Fibroblast of skin of left quadriceps (primary cell): ENCODE measurements at regions not wholly inside any gene's neighbourhood (a gene's known extent, or its start where the extent isn't known, plus 50 kb on each side); places are given as distances from the start of the nearest gene placed in this dataset.
A peak's percentile ranks its signal among the peaks of the same experiment; 100 is the strongest.

ENCODE experiments used
- DNase-seq, 2 experiments: peaks; one replicate each; pipeline ENCODE4 v3.0.0-alpha.2; 2013; ENCODE audit warnings: low read depth in 2 of 2

DNA sequence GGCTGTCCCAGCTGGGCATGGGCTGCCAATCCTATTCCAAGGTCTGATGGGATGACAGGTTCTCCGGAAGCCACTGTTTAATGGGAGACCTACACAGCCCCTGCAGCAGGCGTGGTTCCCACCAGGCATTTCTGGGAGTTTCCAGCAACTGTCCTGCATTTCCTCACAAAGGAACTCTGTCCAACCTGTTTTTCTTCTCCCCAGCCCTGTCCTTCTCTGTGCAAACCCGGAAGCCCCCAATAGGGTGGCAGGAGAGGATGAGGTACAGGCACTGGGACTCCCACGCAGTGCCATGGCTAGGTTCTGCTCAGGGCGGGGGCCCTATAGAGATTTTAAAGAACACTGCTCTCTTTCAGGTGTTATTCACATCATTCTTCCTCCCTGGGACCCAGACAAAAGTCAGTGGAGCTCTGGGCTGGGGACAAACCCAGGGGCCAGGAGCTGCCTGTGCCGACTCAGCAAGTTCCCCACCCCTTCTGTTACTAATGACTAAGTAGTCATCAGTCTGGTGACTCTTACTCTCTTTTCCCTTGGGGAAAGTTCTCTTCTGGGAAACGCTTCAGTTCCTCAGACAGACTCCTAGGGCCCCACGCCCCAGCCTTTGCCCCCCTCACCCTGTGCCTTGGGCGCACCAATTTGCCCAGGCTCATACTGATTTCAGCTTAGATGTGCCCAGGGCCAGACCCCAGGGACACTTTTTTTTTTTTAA, 97.7 kb downstream of the CD47 start:
- no peak for DNase-seq

DNA sequence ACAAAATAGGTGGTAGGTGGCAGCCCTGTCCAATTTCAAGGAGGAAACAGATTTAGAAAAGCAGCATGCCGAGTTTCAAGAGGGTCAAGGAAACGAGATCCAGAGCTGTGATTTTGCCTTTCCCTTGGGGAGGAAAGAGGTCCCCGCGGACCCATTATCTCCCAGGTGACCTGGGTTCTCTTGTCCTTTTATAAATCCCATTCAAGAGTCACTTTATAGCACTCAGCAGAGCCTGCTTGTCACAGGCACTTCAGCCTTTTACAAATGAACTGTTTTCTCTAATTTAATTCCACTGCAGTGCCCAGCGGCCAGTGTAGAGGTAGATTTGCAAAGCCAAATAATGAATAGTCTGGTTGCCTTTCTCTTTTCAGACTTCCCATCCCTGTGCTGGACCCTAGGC, 99.9 kb downstream of the CD47 start:
- DNase-seq: no peak

DNA sequence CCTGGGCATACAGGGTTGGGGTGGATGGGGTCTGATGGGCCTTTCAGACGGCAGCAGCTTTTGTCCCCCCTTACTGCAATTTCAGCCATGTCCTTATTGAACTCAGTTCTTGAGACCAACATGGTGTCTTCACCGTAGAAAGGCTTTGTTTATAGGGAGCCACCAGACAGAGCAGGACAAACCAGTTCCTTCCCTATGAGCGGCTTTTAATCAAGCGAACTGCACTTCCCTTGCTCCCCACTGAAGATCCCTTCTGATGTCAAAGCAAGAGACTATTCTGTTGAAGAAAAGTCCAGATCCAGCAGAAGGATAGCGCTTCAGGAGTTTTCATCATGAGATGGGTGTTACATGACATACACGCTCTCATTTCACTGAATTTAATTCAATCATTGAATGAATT, 100.4 kb downstream of the CD47 start:
- no peak for DNase-seq

DNA sequence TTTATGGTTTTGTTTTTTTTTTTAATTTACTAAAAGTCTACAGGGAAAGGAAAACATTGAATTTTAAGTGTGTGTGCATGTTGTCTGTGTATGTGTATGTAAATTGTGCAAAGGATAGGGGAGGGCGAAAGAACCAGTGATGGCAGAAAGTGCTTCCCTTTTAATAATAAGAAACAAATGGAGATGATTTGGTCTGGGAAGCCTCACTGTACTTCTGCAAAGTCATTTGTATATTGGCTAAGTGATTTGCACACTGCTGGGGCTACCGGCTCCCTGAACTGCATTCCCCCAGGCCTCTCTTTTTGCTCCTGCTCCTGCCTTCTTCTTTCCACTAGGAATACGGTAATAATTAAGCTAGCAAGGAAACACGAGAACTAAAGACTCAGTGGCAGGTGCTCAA, 101.2 kb downstream of the CD47 start:
- no peak for DNase-seq

DNA sequence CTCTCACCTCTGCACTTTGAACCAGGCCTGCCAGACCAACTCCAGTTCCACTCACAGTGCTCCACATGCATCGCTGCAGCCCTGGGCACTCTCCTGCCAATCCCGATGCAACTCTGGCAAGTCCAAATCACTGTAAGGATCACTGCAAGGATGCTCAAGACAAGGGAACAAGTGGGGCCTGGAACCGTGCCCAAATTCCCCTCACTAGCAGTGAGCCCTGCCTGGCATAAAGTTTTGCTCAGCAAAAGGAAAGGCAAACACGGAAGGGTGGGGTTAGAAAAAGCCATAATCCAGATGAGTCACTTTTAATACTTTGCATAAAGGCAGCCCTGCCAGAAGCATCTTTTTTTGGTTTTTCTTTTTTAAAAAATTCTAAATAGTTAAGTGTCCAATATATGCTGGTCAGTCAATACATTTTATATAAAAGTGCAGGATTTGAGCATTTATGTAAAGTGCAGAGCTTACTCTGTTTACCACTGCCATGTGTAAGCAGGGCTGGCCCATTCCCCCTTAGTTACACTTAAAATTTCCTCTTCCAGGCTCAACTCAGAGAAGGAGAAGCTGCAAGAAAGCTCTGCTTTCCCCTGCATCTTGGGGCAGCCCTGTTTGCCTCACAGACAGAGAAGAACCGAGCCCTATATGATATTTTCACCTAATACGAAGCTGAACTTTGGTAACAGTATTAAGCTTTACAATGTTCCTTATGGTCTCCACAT, 102.2 kb downstream of the CD47 start:
- DNase-seq: peak; percentile 36 to 44

DNA sequence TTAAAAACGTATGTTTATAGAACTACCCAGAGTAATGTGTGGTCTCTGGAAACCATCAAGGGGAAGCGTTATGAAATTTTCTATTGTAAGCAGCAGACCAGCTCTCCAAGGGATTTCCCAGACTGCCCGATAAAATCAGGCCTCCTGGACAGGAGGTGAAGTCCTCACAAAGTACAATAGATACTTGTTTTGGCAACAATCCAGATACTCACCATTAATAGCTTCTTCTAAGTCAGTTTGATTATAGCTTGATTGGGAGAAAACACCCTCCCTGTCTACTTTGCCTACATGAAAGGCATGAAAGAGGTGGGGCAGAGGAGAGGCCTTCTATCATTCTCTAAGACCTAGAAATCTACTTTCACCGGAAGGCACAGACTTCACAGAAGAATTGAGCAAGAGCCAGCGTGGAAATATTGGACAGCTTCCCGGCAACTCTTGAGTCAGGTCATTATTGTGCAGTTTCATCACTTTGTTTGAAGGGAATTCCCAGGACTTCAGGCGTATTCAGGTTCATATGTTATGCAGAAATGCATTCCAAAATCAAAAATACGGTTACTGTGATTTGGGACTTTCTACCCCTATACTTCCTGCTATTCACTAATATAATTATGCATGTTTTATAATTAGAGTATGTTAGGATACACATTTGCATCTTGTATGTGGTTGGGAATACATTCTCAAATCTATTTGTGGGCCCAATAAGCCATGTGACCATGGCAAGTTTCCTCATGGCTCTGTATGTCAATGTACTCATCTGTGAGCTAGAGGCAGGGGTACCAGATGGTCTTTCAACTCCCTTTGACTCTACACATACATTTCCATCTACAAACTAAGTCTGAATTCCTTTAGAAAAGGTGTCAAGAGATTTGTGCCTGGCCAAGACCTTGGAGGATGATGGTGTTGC, 103.5 kb downstream of the CD47 start:
- peak; percentile 95 for DNase-seq

DNA sequence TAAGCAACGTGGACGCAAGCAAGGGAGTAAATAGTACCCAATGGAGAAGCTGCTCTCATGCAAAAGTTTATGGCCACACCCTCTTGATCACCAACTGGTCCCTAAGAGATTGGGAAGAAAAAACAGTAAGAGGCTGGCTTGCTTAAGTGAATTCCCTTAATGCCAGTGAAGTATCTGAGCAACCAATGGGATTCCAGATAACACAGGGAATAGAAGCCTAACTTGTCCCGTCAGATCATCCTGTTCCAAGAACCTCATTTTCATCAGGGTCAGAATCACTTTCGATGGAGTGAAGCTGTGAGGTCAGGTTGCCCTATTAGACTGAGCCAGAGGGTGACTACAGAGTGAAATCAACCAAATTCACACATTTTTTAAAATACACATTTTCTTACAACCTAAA, 104.3 kb downstream of the CD47 start:
- DNase-seq: no peak

DNA sequence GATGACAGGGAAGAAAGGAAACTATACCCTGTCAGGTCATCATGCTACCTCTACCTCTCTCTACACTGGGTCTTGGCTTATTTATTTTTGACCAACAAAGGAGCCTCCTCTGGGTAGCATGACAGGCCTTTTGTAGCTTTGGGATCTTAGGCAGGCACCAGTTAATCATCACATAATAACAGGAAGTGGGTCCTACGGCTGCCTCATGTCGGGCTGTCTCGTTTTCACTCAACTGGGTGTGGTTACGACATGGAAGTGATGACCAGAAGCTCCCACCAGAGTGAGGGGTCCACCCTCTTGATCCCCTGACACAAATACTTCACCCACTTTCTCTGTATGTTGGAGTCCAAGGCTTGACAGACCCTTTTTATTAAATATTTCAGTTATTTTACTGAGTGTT, 105.3 kb downstream of the CD47 start:
- no peak for DNase-seq

DNA sequence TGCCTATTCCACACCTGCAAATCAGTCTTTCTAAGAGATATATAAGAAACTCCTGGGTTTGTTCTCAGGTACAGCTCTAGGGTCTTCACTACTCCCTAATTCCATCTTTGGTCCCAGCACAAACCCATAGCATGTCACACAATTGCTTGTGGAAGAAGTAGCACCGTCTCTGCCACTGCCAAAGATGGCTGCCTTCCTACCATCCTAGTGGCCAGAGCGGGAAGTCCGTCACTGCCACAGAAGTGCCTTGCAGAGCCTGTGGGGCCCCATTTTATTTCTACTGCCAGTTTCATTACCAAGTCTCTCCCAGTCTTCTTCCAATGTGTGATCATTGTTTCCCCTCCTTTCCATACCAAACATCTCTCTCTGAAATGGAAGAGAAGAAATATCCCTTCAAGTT, 107.6 kb downstream of the CD47 start:
- no peak for DNase-seq

DNA sequence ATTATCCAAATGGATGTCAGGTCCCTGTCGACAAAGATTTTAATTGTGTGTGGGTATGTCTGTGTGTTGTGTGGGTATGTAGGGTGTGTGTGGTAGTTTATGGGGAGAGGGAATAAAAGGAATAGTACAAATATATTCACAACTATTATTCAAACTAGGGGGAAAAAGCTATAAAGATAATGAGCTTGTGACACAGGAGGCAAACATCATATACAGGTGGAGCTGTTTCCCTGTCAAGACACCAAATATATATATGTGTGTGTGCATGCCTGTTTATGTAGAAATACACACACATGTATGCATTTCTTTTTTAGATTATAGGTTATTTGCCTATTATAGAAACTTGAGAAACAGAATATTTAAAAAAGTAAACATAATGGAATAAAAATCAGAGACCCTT, 108.7 kb downstream of the CD47 start:
- no peak for DNase-seq

DNA sequence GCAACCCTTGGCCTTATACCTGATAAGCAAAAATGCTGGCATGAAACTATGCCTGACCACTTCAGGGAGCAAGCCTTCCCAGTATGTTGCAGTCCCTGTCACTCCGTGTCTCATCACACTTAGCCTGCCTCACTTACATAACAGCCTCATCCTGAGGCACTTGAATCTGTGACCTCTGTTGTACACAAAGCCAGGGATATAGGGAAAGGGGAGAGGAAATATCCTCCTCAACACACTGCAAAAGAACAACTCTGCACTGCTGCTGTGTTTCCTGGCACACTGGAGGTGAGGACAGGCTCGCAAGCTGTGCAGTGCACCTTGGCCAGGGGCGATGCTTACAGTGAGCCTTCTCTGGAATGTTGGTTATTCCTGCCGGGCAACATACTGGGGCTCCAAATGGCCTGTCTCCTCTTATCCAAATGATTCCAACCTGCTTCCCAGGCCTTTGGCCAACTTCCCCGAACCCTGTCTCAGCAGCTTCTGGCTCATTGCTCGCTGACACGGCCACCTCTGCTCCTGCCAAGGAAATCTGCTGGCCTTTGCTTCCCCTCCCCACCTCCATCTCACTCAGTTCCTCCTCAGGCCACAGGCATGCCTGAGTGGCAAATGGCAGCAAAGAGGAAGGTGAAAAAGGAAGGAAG, 109.2 kb downstream of the CD47 start:
- DNase-seq: no peak

DNA sequence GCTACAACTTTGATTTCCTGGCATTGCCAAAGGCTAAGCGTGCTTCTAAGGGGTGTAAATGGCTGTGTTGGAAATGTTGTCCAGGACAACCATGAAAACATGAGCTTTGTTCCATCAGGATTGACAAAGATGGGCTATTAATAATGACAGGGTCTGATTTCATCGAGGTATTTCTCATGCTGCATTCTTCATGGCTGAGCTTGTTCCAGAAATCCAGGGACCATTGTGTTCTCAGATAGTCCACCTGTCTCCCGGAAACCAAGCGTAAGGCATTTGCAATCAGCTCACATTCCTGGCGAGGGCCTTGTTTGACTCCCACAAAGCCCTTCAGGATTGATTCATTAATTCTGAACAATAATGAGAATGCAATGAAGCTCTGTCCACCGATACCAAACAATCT, 111.3 kb downstream of the CD47 start:
- no peak for DNase-seq

DNA sequence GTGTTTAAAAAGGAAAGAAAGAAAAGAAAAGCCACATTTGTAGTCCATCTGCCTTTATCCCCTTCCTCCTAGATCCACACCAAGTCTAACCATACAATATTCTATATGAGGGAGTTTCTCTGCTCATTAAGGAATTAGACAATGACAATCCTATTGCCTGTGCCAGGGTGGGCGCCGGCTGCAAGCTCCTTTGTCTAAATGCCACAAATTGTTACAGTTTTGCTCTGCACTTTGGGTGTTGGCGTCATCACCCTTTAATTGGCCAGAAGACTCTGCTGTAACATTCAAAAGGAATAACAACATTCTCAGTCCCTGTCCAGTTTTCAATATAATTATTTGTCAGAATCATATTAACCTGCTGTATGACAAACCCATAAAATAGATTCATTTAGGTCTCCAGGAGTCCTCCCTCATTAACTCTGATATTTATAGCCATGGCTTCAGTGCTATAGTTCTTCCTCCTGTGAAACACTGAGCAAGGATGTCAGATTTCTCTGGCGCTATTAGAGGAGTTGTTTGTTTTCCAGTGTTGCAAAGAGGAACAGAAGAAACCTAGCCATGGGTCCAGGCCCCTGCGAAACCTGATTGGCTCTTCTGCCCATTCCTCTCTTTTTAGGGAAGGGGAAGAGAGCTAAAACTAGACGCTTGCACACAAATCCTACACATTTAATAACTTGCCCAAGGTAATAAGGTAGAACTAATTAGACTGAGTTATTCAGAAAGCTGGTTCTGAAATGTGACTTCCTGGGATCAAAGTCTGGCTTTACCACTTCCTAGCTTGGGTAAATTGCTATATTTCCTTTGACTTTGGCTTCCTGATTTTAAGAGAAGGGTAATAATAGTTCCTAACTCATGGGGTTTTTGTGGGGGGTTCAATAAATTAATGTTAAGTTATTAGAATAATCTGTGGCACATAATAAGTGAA, 112.4 kb downstream of the CD47 start:
- no peak for DNase-seq

DNA sequence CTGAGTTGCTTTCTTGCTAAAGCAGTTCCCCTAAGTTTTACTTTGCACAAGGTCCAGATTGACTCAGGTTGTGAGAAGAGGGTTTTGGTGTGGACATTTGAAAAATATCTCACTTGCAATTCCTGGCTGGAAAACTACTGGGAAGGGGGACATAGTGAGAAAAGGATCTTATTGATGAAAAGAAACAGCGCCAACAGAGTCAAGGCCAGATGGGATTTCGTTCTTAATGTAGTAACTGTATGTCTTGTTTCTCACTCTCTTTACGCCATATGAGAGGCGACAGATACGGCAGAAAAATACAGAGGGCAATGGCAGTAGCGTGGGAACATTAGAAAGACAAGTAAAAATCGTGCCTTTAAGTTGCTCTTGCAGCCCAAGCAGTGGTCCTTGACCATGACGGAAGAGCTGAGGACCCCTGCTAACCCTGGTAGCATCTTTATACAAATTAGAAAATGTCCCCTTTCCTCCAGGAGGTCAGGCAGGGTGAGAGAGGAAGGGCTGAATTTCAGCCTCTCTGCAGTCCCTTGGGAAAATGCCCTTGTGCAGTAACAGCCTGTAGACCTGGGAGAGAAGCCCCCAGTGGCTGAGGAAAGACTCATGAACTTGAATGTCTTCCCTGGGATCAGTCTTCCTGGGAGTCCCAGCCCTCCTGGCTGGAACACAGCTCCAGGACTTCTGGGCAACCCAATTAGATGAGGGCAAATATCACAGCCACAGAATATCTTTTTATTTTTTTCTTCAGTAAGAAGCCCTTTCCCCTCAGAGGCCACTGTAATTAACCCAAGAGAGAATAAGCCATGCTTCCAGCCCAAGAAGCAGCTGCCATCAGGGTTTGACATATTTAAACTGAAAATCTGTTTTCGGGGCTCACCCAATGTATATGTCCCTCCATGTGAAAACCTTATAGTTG, 113.4 kb downstream of the CD47 start:
- DNase-seq: no peak

DNA sequence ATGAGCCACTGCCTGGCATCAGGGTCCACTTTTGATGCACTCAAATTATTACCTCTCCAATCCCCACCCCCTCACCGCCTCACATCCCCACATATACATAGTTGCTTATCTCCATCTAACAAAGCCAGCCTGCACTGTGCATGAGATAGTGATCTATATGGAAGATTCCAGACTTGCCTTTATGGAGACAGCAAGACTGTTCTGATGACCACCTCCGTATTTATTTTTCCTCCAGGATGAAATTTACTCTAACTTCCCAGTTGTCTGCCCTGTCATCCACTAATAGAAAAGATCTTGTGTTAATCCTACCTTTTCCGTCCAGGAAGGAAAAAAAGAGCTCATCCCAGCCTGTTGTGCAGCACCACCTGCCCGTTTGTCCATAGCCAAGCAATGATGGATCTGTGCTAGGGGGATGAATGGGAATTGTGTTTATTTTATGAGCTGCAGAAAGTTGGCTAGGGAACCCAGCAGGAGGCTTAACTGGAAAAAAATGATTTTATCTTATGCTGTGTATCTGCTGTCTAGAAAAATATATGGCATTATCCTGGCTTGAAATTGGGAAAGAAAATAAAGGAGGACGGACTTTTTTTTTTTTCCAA, 114.5 kb downstream of the CD47 start:
- DNase-seq: no peak

DNA sequence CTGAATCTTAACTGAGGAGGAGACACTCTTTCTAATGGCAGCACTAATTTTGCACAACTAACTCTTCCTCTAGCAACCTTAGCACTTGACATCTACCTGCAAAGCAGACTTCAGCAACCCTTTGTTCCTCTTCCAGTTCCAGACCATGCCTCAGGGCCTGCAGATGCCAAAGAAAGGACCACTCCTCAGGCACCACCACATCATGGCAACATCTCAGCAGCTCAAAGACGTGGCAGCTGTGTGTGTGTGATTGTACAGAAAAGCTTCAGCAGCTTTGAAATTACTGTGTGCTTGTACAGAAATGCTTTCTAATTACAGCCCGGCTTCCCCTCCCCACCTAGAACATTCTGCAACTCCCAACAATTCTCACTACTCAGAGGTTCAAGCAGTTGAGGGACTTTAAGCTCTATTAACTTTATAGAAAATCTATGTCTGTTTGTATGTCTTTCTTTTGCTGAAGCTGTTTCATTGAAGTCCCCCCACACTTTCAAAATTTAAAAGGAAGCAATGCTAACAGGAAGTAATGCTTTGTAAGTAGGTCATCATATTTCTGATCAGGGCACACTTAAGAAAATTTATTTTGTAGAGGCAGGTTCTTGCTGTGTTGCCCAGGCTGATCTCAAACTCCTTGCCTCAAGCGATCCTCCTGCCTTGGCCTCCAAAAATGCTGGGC, 115.2 kb downstream of the CD47 start:
- DNase-seq: no peak

DNA sequence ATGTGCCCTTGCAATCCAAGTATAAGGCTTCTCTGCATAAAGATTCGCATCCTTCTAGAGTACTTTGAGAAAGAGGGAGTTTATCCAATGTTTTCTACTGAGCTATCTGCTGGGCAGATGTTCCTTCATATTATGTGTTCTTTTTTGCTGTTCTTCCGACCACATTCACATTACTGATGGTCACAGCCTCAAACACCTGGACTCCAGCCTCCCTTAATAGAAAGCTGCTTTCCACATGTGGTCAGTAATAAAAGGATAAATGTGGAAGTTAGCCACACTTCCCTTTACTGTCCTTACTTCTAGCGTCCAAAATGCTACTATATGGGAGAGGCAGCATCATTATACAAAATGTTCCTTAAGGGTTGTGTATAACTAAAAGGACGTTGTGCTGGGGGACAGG, 116.9 kb downstream of the CD47 start:
- DNase-seq: no peak

DNA sequence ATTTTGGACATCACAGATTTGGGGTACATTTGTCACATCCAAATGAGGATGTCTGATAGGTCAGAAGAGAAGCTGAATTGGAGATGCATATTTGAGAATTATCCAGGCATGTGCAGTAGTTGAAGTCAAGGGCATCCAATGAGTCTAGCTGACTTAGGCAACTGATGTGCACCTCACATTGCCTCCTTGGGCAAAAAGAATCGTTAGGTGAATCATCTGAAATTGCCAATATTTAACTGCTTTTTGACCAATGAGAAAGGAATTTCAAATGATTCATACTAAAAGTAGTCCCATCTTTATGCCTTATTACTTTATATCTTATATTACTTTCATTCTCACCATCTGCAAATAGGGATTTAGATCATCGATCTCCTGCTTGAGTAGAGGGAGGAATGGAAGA, 117.7 kb downstream of the CD47 start:
- DNase-seq: no peak

DNA sequence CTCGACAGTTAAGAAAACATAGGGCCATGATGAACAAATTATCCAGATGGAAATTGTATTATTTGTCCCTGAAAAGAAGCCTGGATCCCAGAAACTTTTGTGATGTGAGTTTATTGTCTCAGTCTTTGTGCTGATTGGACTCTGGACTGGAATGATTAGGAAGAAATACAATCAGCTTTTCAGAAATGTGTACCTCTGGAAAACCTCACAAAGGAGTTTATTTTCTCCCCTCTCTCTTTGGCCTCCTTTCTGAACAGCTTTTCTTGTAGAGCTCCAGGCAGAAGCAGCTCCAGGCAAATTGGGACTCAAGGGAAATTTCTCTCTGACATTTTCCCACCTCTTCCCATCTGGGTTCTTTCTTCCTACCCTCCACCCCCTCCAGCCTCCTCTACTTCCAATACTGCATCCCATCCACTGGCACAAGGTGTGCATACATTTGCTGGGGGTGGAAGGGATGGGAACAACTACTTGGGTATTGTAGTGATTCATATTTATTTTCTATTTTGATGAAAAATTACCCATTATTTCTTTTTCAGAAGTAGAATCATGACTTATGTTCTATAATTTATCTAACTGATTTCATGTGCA, 119.7 kb downstream of the CD47 start:
- no peak for DNase-seq
